ENCODE measurements at regions not wholly inside any gene's neighbourhood (a gene's known extent, or its start where the extent isn't known, plus 50 kb on each side); places are given as distances from the start of the nearest gene placed in this dataset.

DNA sequence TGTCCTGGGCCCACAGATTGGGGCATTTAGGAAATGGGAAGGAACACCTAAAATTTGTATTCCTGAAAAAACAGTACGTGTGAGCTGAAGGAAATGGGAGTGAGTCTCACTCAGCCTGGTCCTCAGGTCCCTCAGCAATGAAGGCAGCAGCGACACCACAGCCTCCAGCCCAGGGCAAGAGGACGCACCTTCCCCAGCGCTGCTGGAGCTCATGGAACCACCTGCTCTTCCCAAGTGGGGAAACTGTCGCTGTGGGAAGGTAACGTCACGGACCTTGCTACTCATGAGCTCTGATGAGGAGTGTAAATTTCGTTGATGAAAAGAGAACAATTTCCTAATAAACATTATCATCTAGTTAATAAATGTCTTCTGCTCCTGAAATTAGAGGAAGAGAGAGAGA is 323.6 kb downstream of the EIPR1 start:
- H3K27me3 Mint-ChIP-seq (ENCODE audit: insufficient read depth), result no peaks in the 10 kb centered on the region
- no peak for DNase-seq
- H3K36me3 Mint-ChIP-seq (ENCODE audit: low read depth), result no peaks in the 10 kb centered on the region
- no peaks in the 10 kb centered on the region for H3K4me1 ChIP-seq (ENCODE audit: control insufficient read depth, insufficient read depth, low read length)
- no peaks in the 10 kb centered on the region for H3K27me3 ChIP-seq (ENCODE audit: control insufficient read depth, insufficient read depth, low read length, poor library complexity, severe bottlenecking)
- TF ChIP-seq, protein P1, sequence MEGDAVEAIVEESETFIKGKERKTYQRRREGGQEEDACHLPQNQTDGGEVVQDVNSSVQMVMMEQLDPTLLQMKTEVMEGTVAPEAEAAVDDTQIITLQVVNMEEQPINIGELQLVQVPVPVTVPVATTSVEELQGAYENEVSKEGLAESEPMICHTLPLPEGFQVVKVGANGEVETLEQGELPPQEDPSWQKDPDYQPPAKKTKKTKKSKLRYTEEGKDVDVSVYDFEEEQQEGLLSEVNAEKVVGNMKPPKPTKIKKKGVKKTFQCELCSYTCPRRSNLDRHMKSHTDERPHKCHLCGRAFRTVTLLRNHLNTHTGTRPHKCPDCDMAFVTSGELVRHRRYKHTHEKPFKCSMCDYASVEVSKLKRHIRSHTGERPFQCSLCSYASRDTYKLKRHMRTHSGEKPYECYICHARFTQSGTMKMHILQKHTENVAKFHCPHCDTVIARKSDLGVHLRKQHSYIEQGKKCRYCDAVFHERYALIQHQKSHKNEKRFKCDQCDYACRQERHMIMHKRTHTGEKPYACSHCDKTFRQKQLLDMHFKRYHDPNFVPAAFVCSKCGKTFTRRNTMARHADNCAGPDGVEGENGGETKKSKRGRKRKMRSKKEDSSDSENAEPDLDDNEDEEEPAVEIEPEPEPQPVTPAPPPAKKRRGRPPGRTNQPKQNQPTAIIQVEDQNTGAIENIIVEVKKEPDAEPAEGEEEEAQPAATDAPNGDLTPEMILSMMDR (conservative IDR thresholded peaks at IDR 0.05), result no peak
- H3K9ac ChIP-seq (ENCODE audit: extremely low read depth, low read length, poor library complexity, severe bottlenecking), result no peak overlapping the region
- WGBS, 2 experiments (ENCODE audit: insufficient coverage in 1 of 2, insufficient read length in 1 of 2), result 86 to 88% methylated on average over 3 to 7 of the region's 8 CpGs
- no peak overlapping the region for H3K4me3 ChIP-seq (ENCODE audit: low read length)
- H3K4me3 Mint-ChIP-seq, result no peak overlapping the region
- no peak overlapping the region for H3K27ac ChIP-seq (ENCODE audit: low read depth, low read length)
- no peaks in the 10 kb centered on the region for H3K9me3 ChIP-seq (ENCODE audit: control insufficient read depth, low read length)
- H3K27ac Mint-ChIP-seq, result no peak overlapping the region
- peaks cover 6% of the 10 kb centered on the region for H3K9me3 Mint-ChIP-seq
- H3K4me1 Mint-ChIP-seq, result no peaks in the 10 kb centered on the region
- no peaks in the 10 kb centered on the region for H3K36me3 ChIP-seq (ENCODE audit: control insufficient read depth, insufficient read depth, low read length)

DNA sequence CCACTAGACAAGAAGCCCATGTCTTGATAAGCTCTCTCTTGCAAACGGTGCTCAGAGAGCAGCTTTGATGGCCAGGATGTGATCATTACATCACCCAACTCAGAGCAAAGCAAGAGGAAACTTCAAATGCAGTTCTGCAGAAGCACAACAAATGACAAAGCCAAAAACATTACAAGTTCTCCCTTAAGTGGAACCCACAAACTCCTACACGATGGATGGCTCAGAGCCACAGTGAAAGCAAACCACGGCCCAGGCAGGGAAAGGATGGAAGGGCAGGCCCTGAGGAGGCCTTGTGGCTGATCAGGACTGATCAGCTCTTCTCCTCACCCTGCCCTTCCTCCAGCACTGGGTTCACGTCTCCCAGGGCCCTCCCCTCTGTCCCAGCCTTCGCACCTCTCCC is 326.4 kb downstream of the EIPR1 start:
- 89 to 93% methylated on average over 2 to 5 of the region's 5 CpGs for WGBS, 2 experiments (ENCODE audit: insufficient coverage in 1 of 2, insufficient read length in 1 of 2)

DNA sequence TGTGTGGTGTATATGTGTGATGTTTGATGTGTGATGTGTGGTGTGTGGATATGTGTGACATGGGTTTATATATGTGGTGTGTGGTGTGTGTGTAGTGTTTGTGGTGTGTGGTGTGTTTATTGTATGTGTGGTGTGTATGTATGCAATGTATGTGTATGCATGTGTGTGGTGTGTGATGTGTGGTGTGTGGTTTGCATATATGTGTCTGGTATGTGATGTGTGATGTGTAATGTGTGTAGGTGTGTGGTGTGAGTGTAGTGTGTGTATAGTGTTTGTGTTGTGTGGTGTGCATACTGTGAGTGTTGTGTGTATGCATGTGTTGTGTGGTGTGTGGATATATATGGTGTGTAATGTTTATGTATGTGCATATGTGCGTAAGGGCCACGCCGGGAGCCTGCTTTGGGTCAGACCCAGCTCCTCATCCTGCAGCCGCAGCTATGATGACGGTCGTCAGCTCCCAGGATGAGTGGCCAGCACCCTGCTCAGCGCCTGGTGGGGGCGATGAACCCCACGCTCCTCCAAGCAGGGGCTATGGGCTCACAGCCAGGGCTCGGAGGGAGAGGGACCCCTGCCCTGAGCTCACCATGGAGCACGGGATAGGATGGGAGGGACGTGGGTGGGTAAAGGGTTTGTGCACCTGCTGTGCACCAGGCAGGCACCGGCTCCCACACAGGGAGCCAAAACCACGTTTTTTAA is 331.3 kb downstream of the EIPR1 start:
- TF ChIP-seq, protein P1 (conservative IDR thresholded peaks at IDR 0.05), result no peak

More for the DNA sequence above, 326.4 kb downstream of the EIPR1 start:
- Histone ChIP-seq H3K36me3 (ENCODE audit: control insufficient read depth, insufficient read depth, low read length) (no peaks in the 10 kb centered on the region), H3K4me1 (ENCODE audit: control insufficient read depth, insufficient read depth, low read length) (no peaks in the 10 kb centered on the region), H3K27ac (ENCODE audit: low read depth, low read length) (no peak overlapping the region), H3K4me3 (ENCODE audit: low read length) (no peak overlapping the region), H3K9me3 (ENCODE audit: control insufficient read depth, low read length) (no peaks in the 10 kb centered on the region), H3K9ac (ENCODE audit: extremely low read depth, low read length, poor library complexity, severe bottlenecking) (no peak overlapping the region), H3K27me3 (ENCODE audit: control insufficient read depth, insufficient read depth, low read length, poor library complexity, severe bottlenecking) (no peaks in the 10 kb centered on the region)
- H3K36me3 Mint-ChIP-seq (ENCODE audit: low read depth), result no peaks in the 10 kb centered on the region
- H3K9me3 Mint-ChIP-seq, result peaks cover 4% of the 10 kb centered on the region
- peak; percentile 34 for DNase-seq
- TF ChIP-seq, protein P1 (conservative IDR thresholded peaks at IDR 0.05), result no peak
- H3K4me1 Mint-ChIP-seq, result no peaks in the 10 kb centered on the region
- H3K4me3 Mint-ChIP-seq, result no peak overlapping the region
- no peaks in the 10 kb centered on the region for H3K27me3 Mint-ChIP-seq (ENCODE audit: insufficient read depth)
- H3K27ac Mint-ChIP-seq, result no peak overlapping the region

More for the DNA sequence above, 331.3 kb downstream of the EIPR1 start:
- WGBS, 2 experiments (ENCODE audit: insufficient coverage in 1 of 2, insufficient read length in 1 of 2), result 83 to 91% methylated on average over 1 to 14 of the region's 14 CpGs
- H3K4me3 ChIP-seq (ENCODE audit: low read length), result no peak overlapping the region
- no peaks in the 10 kb centered on the region for H3K36me3 Mint-ChIP-seq (ENCODE audit: low read depth)
- no peak for DNase-seq
- H3K9me3 ChIP-seq (ENCODE audit: control insufficient read depth, low read length), result peaks cover 5% of the 10 kb centered on the region
- no peaks in the 10 kb centered on the region for H3K4me1 Mint-ChIP-seq
- no peaks in the 10 kb centered on the region for H3K27me3 ChIP-seq (ENCODE audit: control insufficient read depth, insufficient read depth, low read length, poor library complexity, severe bottlenecking)
- H3K27ac Mint-ChIP-seq, result no peak overlapping the region
- H3K4me3 Mint-ChIP-seq, result no peak overlapping the region
- H3K9ac ChIP-seq (ENCODE audit: extremely low read depth, low read length, poor library complexity, severe bottlenecking), result no peak overlapping the region
- H3K4me1 ChIP-seq (ENCODE audit: control insufficient read depth, insufficient read depth, low read length), result no peaks in the 10 kb centered on the region
- no peaks in the 10 kb centered on the region for H3K36me3 ChIP-seq (ENCODE audit: control insufficient read depth, insufficient read depth, low read length)
- no peak overlapping the region for H3K27ac ChIP-seq (ENCODE audit: low read depth, low read length)
- H3K27me3 Mint-ChIP-seq (ENCODE audit: insufficient read depth), result no peaks in the 10 kb centered on the region
- H3K9me3 Mint-ChIP-seq, result no peaks in the 10 kb centered on the region
